Fibroblast of skin of right biceps (primary cell): ENCODE measurements at regions not wholly inside any gene's neighbourhood (a gene's known extent, or its start where the extent isn't known, plus 50 kb on each side); places are given as distances from the start of the nearest gene placed in this dataset.
"Not testable (repeated sequence)": the region's sequence is repeated elsewhere in the genome, so short reads cannot be mapped to it uniquely, and the experiment has no call there.

ENCODE experiments used
- DNase-seq: peaks from one replicate; pipeline ENCODE4 v3.0.0-alpha.2; 2013

DNA sequence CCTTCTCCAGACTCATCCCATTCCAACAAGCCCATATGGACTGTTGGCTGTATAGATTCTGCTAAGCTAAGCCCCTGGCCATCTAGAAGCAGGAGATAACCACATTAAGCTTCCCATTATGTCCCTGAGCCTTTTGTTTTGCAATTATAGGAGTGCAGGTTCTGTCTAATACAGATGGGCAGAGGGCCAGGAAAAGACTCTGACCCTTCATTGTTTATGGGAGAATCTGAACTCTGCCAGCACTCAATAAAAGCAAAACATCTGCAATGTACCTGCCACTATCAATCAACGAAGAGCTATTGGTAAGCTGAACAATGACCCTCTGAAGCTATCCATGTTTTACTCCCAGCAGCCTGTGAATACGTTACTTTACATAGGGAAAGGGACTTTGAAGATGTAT is 207.3 kb upstream of the CLNK start:
- DNase-seq = no peak

- no peak for DNase-seq
Observed at GRCh38 chr4:10889819-10890218, 205.3 kb upstream of the CLNK start.

- peak; percentile 49 for DNase-seq
Observed at GRCh38 chr4:10879411-10880110, 195.0 kb upstream of the CLNK start.

DNA sequence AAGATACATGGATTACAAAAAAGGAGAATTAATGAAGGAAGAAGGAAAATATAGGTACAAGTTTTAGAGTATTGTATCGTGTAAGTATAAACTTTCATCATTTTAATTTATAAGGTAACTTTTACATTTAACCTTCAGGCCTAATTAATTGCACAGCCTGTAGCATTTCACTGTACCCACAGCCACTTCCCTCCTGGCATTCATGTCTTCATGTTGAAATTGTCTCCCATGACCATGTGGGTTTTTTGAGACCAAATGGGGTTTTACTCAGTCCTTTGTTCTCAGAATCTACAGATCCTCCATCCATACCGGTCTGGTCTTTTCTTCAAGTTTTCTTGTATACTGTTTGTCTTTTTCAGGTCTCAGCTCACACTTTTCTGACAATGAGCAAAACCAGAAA is 194.3 kb upstream of the CLNK start:
- DNase-seq = no peak

GRCh38 chr4:10877076-10877475 is 192.5 kb upstream of the CLNK start:
- DNase-seq = peak; percentile 55

DNA sequence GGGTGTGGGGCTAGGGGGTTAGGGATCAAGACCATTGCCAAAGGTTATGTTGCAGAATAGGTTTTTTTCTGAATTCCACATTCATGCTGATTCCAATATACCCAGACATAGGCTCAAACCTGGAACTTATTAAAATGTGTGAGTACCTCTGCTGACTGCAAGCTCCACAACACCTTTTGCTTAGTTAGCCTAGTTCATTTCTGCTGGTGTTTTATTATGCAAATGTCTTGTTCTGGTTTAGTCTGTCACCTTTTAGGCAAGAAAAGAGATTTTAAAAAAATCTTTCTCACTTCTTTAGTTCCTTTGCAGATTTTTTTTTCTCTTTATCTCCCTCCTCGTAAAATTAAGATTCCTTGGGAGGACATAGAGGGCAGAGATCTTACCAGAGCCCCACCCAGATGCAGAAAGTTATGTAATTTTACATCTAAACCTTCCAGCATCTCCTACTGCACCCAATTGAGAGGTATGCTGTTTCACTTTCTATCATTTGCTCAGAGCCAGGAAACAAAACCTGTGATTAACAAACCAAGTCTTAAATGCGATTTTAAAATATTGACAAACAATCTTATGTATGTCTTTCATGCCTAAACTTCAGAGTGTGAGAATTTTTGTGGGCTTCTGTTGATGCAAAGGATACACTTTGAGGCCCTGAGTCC is 190.7 kb upstream of the CLNK start:
- no peak for DNase-seq

DNA sequence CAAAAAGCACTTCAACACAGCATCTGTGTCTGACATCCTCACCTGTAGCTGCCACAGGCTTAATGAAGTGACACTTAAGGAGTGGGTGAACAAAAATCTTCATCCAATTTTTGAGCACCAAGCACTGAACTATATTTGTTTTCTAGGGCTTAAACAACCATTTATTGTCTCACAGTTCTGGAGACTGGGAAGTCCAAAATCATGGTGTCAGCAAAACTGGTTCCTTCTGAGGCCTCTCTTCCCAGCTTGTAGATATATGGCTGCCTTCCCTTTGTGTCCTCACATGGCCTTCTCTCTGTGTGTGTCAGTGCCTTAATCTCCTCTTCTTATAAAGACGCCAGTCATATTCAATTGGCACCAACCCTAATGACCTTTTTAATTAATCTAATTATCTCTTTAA is 189.2 kb upstream of the CLNK start:
- no peak for DNase-seq

GRCh38 chr4:10872833-10873517 is 188.4 kb upstream of the CLNK start:
- no peak for DNase-seq

- DNase-seq = no peak
Observed at GRCh38 chr4:10866666-10867065, 182.1 kb upstream of the CLNK start.

DNA sequence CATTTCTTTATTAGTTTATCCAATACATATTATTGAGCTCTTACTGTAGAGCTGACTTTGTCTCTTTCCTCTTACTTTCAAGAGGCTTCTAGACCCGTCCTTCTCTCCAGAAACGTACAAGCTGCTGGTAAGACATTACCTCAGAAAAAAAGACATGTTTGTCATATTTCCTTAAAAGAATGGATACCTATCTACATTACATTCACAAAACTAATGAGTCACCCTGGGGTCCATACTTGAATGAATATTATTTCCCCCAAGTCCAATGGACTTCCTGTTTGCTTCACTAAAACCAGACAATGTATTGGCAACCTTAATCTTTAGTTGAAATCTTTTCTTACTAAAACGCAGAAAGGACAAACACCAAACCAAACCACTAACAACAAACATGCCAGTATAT is 176.5 kb upstream of the CLNK start:
- no peak for DNase-seq

DNA sequence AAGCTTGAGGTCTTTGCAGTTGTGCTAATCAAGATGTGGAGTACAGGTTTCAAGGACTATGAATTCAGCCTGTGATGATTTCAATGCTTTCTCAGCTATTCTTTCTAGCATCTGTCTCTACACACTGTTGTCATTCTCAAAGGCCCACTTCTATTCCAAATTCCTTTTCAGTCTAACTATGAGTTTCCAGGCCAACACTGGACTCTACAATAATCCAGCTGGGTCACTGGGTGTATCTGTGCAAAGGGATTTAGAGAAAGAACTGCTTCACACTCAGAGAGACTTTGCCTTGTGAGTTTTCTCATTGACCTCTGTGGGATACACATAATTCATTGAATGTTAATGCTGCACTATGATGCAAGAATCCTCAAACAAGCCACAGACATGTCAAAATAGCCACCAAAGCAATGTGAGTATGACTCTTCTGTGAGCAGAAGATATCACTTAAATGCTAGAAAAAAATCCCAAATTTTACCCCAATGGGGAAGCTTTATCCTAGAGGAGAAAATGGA is 171.8 kb upstream of the CLNK start:
- DNase-seq = no peak

GRCh38 chr4:10853196-10853595 is 168.6 kb upstream of the CLNK start:
- no peak for DNase-seq

GRCh38 chr4:10841697-10842096 is 157.1 kb upstream of the CLNK start:
- no peak for DNase-seq

DNA sequence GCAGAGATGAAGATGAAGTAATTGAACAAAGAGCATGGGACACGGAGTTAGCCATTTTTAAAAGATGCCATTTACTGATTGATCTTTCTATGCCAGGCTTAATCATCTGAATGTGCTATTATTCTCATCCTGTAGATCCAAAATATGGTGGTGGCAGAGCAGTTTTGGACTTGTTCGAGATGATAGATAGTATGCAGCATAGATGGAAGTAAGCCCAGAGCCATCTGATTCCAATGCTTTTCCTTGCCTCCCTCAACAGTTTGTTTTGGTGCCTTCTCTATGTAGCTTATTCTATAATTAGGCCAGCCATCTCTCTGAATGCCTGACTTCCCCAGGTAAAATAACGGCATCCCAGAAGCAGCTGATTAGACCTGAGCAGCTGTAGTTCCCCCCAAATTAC is 152.6 kb upstream of the CLNK start:
- no peak for DNase-seq

GRCh38 chr4:10832806-10833628 is 148.4 kb upstream of the CLNK start:
- no peak for DNase-seq

DNA sequence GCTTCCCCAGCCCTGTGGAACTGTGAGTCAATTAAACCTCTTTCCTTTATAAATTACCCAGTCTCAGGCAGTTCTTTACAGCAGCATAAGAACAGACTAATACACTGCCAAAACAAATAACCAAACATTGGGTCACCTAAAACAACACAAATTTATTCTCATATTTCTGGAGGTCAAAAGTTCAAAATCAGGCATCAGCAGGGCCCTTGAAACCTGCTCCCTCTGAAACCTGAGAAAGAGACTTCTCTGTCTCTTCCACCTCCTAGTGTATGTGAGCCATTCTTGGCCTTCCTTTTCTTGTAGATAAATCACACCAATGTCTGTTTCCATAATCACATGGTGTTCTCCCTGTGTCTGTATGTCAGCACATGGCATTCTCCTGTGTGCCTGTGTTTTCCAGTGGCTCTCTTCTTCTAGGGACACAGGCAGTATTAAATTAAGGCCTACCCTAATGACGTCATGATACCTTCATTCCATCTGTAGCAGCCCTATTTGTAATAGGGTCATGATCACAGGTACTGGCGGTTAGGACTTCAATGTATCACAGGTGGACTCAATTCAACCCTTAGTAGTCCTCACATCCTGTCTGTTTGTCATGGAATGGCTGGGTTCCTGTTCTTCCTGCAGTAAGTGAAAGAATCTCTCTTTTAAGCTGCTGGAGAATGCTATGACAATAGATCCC is 147.3 kb upstream of the CLNK start:
- DNase-seq = no peak

- not testable (repeated sequence) for DNase-seq
Observed at GRCh38 chr4:10828918-10829538, 144.5 kb upstream of the CLNK start.

DNA sequence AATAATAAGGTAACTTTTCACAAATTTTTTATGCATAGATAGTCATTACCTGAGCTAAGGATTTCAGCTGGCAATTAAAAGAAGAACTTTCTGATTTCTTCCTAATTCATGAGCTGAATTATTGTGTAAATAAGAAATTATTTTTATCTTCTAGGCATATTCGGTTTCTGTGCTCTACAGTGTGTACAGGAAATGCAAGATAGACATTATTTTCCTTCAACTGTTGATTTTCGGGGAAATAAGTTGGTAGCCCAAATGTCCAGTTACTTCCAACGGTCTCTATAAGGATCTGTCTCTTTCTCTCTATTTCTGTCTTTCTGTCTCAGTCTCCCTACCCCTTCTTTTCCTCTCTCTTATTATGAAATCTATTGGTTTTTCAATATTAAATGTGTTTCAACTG is 137.3 kb upstream of the CLNK start:
- no peak for DNase-seq

- no peak for DNase-seq
Observed at GRCh38 chr4:10816571-10816970, 132.0 kb upstream of the CLNK start.

GRCh38 chr4:10811991-10812390 is 127.4 kb upstream of the CLNK start:
- no peak for DNase-seq

- peak; percentile 2 for DNase-seq
Observed at GRCh38 chr4:10810411-10810810, 125.8 kb upstream of the CLNK start.

GRCh38 chr4:10809905-10810304 is 125.3 kb upstream of the CLNK start:
- DNase-seq = no peak
